K562 (cell line): ENCODE measurements at regions not wholly inside any gene's neighbourhood (a gene's known extent, or its start where the extent isn't known, plus 50 kb on each side); places are given as distances from the start of the nearest gene placed in this dataset.

Experiments used
- ATAC-seq: fragments of 200-7000 bp; cut with Tn5 transposase; 3 replicates; pipeline ENCODE4 v1.9.1; 2020; ENCODE audit warnings: moderate library complexity
- BruUV-seq: library from RNA; stranded (reverse); fragments of 400-500 nt; replicated peaks from 2 replicates; lab custom pipeline; 2021; lab: Mats Ljungman, UMichigan
- CTCF ChIA-PET: fragments of 300-600 bp; formaldehyde crosslinking; extraction: SDS; loops from one replicate; lab custom pipeline; 2021; ENCODE audit warnings: low intra/inter-chr PET ratio; lab: Yijun Ruan, JAX
- POLR2A ChIA-PET: fragments of 300-600, 350-650 bp; sonication (Branson Sonifier 250); formaldehyde crosslinking; extraction: SDS; loops from one replicate; lab custom pipeline; 2021; ENCODE audit warnings: antibody characterized with exemption, inconsistent platforms; lab: Yijun Ruan, JAX
- DNase-seq, 4 experiments: peaks; one replicate each; pipeline versions ENCODE4 v3.0.0 to v3.0.0-alpha.2; 2011 to 2018; ENCODE audit warnings: low spot score in 3 of 4, mixed read lengths in 3 of 4; ENCODE audit errors: extremely low read depth in 1 of 4
- FAIRE-seq: peaks from 2 replicates; lab custom pipeline; 2011; peaks lifted over from hg19 to GRCh38; lab: Jason Lieb, UNC
- H2AFZ ChIP-seq: 2 replicates; pipeline ENCODE4 v1.6.0; 2011; ENCODE audit warnings: low read depth, low read length, control low read depth, inconsistent platforms
- H3K27ac ChIP-seq: fragments of 200-600 bp; 3 replicates; pipeline ENCODE4 v1.8.0; 2011; ENCODE audit warnings: low read depth, mild to moderate bottlenecking, control low read depth, inconsistent platforms, low read length, moderate library complexity, mixed read lengths; ENCODE audit errors: extremely low read depth
- H3K27me3 ChIP-seq, 2 experiments: fragments of 300-600 bp in 1 of 2; 2 replicates in 1 of 2; 3 replicates in 1 of 2; pipeline versions ENCODE4 v1.6.0 to v1.8.0; 2011; ENCODE audit warnings: inconsistent platforms in 2 of 2, low read length in 2 of 2, mild to moderate bottlenecking in 1 of 2, mixed read lengths in 1 of 2, moderate library complexity in 1 of 2; ENCODE audit not compliant: control insufficient read depth in 2 of 2, insufficient read depth in 2 of 2
- H3K36me3 ChIP-seq: fragments of 300-600 bp; 3 replicates; pipeline ENCODE4 v1.8.0; 2011; ENCODE audit warnings: mild to moderate bottlenecking, low read length, inconsistent platforms; ENCODE audit not compliant: control insufficient read depth, insufficient read depth
- H3K4me1 ChIP-seq, 2 experiments: fragments of 200-600 bp in 1 of 2; replicated peaks in 1 of 2; 2 replicates in 1 of 2; 3 replicates in 1 of 2; pipeline versions ENCODE4 v1.5.1 to v1.8.0; 2011; ENCODE audit warnings: inconsistent platforms in 2 of 2, low read length in 2 of 2, mild to moderate bottlenecking in 1 of 2, mixed read lengths in 1 of 2, moderate library complexity in 1 of 2; ENCODE audit not compliant: control insufficient read depth in 2 of 2, insufficient read depth in 2 of 2
- H3K4me2 ChIP-seq: 2 replicates; pipeline ENCODE4 v1.6.1; 2011; ENCODE audit warnings: low read length, control low read depth, inconsistent platforms, mixed read lengths; ENCODE audit not compliant: insufficient read depth
- H3K4me3 ChIP-seq: fragments of 200-600 bp; sonication (generic), shearing (Covaris generic); 2 replicates; pipeline ENCODE4 v1.5.1; 2016; ENCODE audit warnings: control low read depth, inconsistent platforms
- H3K79me2 ChIP-seq: fragments of 200-600 bp; 3 replicates; pipeline ENCODE4 v1.8.0; 2011; ENCODE audit warnings: low read length, inconsistent platforms; ENCODE audit not compliant: control insufficient read depth, insufficient read depth
- H3K9ac ChIP-seq, 2 experiments: 2 replicates each; pipeline versions ENCODE4 v1.6.0 to v1.6.1; 2011; ENCODE audit warnings: low read depth in 2 of 2, low read length in 2 of 2, control low read depth in 1 of 2, inconsistent platforms in 1 of 2, mild to moderate bottlenecking in 1 of 2, mixed read lengths in 1 of 2; ENCODE audit not compliant: insufficient read depth in 1 of 2
- H3K9me1 ChIP-seq: one replicate; pipeline ENCODE4 v1.6.0; 2011; ENCODE audit warnings: inconsistent platforms, mild to moderate bottlenecking, low read length, moderate library complexity; ENCODE audit not compliant: control insufficient read depth, insufficient read depth
- H3K9me3 ChIP-seq: replicated peaks from 2 replicates; pipeline ENCODE4 v1.5.1; 2011; ENCODE audit warnings: low read depth, low read length, inconsistent platforms; ENCODE audit not compliant: control insufficient read depth, insufficient read depth
- H4K20me1 ChIP-seq: replicated peaks from 2 replicates; pipeline ENCODE4 v1.6.1; 2011; ENCODE audit warnings: low read length, inconsistent platforms, mixed read lengths; ENCODE audit not compliant: control insufficient read depth, insufficient read depth
- ARHGAP35 ChIP-seq: fragments of 450-650 bp; IDR thresholded peaks from 2 replicates; pipeline ENCODE4 v1.6.1; 2018; ENCODE audit not compliant: partially characterized antibody
- CAMTA2 ChIP-seq: fragments of 250-450 bp; sonication (Bioruptor Pico); conservative IDR thresholded peaks from 2 replicates; pipeline ENCODE4 v1.5.1; 2022
- CBX3 ChIP-seq, 2 experiments: IDR thresholded peaks; 1 replicate in 1 of 2; 2 replicates in 1 of 2; pipeline ENCODE4 v1.6.1; 2012; ENCODE audit warnings: inconsistent platforms in 2 of 2, low read length in 2 of 2, borderline replicate concordance in 1 of 2, control low read depth in 1 of 2
- CSDE1 ChIP-seq, 2 experiments: fragments of 450-650 bp; IDR thresholded peaks; 2 replicates each; pipeline ENCODE4 v1.6.1; 2016; ENCODE audit warnings: mild to moderate bottlenecking in 1 of 2
- MCM2 ChIP-seq: fragments of 450-650 bp; IDR thresholded peaks from 2 replicates; pipeline ENCODE4 v1.6.1; 2017; ENCODE audit warnings: low read depth, mild to moderate bottlenecking
- MTF1 ChIP-seq: fragments of 250-450 bp; sonication (Bioruptor Pico); IDR thresholded peaks from 2 replicates; pipeline ENCODE4 v1.9.0; 2021; ENCODE audit warnings: moderate library complexity, mild to moderate bottlenecking, inconsistent platforms, borderline replicate concordance
- POLR2H ChIP-seq: IDR thresholded peaks from 2 replicates; pipeline ENCODE4 v1.6.1; 2016; ENCODE audit warnings: missing genetic modification characterization, low read depth, mild to moderate bottlenecking, control low read depth, missing compliant biosample characterization, moderate library complexity
- POLR3G ChIP-seq: IDR thresholded peaks from 2 replicates; pipeline ENCODE4 v1.6.1; 2011; ENCODE audit not compliant: insufficient read length, insufficient replicate concordance; ENCODE audit errors: extremely low read depth
- TBP ChIP-seq: optimal IDR thresholded peaks from 2 replicates; pipeline ENCODE3; 2011; ENCODE audit warnings: low read depth, low read length, improper control_type of control experiment
- ZNF134 ChIP-seq: fragments of 250-450 bp; sonication (Bioruptor Pico); conservative IDR thresholded peaks from 2 replicates; pipeline ENCODE4 v1.4.0; 2020
- ZNF436 ChIP-seq: fragments of 250-450, 450-650 bp; sonication (Bioruptor Pico); formaldehyde crosslinking; IDR thresholded peaks from 2 replicates; pipeline ENCODE4 v1.7.0; 2020; ENCODE audit warnings: mild to moderate bottlenecking
- ZNF507 ChIP-seq: conservative IDR thresholded peaks from 2 replicates; pipeline ENCODE4 v1.6.1; 2017; ENCODE audit warnings: missing genetic modification characterization, missing compliant biosample characterization
- WGBS: fragments of 100-300 bp; shearing (Covaris generic); methylation state at CpG from one replicate; pipeline ENCODE4 v1.1.6; 2016; ENCODE audit warnings: low coverage, mixed read lengths; ENCODE audit not compliant: insufficient coverage; ENCODE audit errors: missing lambda C conversion rate; 5-methylcytosine and 5-hydroxymethylcytosine counted together
- in situ Hi-C: fragments of 300-500 bp; cut with MboI; formaldehyde crosslinking; loops from 4 replicates; pipeline ENCODE4 v1.15.0; 2018; ENCODE audit warnings: inconsistent platforms, mixed read lengths
- intact Hi-C: fragments of 100-400 bp; cut with micrococcal nuclease; formaldehyde crosslinking; loops from 2 replicates; pipeline ENCODE4 v1.14.2; 2022
- TF ChIP-seq, protein P1 (sequence below): fragments of 250-450 bp; sonication (Bioruptor Pico); IDR thresholded peaks from 2 replicates; pipeline ENCODE4 v1.5.0; 2021
- TF ChIP-seq, protein P2 (sequence below): fragments of 250-450 bp; sonication (Bioruptor Pico); IDR thresholded peaks from 2 replicates; pipeline ENCODE4 v1.8.0; 2021; ENCODE audit warnings: moderate library complexity, mild to moderate bottlenecking, inconsistent platforms
- TF ChIP-seq, protein P3 (sequence below): fragments of 250-450 bp; sonication (Bioruptor Pico); IDR thresholded peaks from 2 replicates; pipeline ENCODE4 v1.8.0; 2021; ENCODE audit warnings: mild to moderate bottlenecking, moderate library complexity
- TF ChIP-seq, protein P4 (sequence below): fragments of 450-650 bp; formaldehyde crosslinking; conservative IDR thresholded peaks from 2 replicates; pipeline ENCODE4 v1.4.0; 2022; ENCODE audit warnings: mild to moderate bottlenecking, missing genetic modification characterization

DNA sequence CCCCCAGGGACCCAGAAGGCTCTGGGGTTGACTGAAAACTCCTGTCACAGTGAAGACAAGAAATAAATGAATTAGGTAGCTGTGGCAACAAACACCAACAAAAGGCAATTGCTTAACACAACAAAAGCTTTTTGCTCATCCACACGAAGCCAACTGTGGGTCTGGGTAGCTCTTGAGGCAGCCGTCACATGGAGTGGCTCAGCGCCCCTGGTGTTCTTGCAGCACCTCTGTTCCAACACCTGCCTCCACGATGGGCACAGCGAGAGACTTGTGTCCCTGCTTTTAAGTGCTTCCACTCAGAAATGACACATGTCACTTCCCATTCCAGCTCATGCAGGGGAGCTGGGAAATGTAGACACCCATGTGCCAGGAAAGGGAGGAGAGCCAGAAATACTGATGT, 364.5 kb upstream of the DUSP10 start:
- CTCF ChIA-PET, result no interaction called here
- H3K27ac ChIP-seq, result no peak overlapping the region
- TF ChIP-seq CSDE1 (IDR thresholded peaks at IDR 0.05), result no peak
- no peak for TF ChIP-seq MCM2
- no peak for TF ChIP-seq ZNF436
- TF ChIP-seq, protein P1, sequence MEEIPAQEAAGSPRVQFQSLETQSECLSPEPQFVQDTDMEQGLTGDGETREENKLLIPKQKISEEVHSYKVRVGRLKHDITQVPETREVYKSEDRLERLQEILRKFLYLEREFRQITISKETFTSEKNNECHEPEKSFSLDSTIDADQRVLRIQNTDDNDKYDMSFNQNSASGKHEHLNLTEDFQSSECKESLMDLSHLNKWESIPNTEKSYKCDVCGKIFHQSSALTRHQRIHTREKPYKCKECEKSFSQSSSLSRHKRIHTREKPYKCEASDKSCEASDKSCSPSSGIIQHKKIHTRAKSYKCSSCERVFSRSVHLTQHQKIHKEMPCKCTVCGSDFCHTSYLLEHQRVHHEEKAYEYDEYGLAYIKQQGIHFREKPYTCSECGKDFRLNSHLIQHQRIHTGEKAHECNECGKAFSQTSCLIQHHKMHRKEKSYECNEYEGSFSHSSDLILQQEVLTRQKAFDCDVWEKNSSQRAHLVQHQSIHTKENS (CRISPR knock-in tag), result no peak
- TF ChIP-seq, protein P2, sequence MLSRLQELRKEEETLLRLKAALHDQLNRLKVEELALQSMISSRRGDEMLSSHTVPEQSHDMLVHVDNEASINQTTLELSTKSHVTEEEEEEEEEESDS, result no peak
- no peak for TF ChIP-seq MTF1 (CRISPR knock-in tag)
- TF ChIP-seq ZNF507 (tag), result no peak
- TF ChIP-seq ZNF134 (CRISPR knock-in tag), result no peak
- no peak for TF ChIP-seq ARHGAP35
- no peak for TF ChIP-seq POLR3G
- TF ChIP-seq, protein P3, sequence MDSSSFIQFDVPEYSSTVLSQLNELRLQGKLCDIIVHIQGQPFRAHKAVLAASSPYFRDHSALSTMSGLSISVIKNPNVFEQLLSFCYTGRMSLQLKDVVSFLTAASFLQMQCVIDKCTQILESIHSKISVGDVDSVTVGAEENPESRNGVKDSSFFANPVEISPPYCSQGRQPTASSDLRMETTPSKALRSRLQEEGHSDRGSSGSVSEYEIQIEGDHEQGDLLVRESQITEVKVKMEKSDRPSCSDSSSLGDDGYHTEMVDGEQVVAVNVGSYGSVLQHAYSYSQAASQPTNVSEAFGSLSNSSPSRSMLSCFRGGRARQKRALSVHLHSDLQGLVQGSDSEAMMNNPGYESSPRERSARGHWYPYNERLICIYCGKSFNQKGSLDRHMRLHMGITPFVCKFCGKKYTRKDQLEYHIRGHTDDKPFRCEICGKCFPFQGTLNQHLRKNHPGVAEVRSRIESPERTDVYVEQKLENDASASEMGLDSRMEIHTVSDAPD (CRISPR knock-in tag), result no peak
- TF ChIP-seq, protein P4, sequence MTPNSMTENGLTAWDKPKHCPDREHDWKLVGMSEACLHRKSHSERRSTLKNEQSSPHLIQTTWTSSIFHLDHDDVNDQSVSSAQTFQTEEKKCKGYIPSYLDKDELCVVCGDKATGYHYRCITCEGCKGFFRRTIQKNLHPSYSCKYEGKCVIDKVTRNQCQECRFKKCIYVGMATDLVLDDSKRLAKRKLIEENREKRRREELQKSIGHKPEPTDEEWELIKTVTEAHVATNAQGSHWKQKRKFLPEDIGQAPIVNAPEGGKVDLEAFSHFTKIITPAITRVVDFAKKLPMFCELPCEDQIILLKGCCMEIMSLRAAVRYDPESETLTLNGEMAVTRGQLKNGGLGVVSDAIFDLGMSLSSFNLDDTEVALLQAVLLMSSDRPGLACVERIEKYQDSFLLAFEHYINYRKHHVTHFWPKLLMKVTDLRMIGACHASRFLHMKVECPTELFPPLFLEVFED (CRISPR knock-in tag), result no peak
- TF ChIP-seq POLR2H (tag), result no peak
- no peak for TF ChIP-seq CAMTA2 (CRISPR knock-in tag)
- no peak for TF ChIP-seq TBP
- TF ChIP-seq CBX3 (IDR thresholded peaks at IDR 0.05; ENCODE audit: borderline replicate concordance in 1 of 2, low read length in 2 of 2), result no peak
- TF ChIP-seq, all 486 proteins: peak for 0
- intact Hi-C loops, result no loop called here
- no peak for FAIRE-seq
- in situ Hi-C loops, result loop anchor here (10.0 kb wide), 1 partner anchor 348 kb away; no protein-coding TSS in a partner anchor
- no TSS peak for BruUV-seq
- H3K4me1 ChIP-seq, result no peaks in the 10 kb centered on the region
- no peak overlapping the region for H3K9ac ChIP-seq
- no peaks in the 10 kb centered on the region for H3K36me3 ChIP-seq
- no peak for ATAC-seq
- H3K27me3 ChIP-seq, result no peaks in the 10 kb centered on the region; a peak in 1 of 5 replicates
- POLR2A ChIA-PET, result no interaction called here
- WGBS, result 2% methylated on average over 5 of the region's 5 CpGs
- H3K4me2 ChIP-seq, result no peak overlapping the region
- H3K9me1 ChIP-seq, result no peaks in the 10 kb centered on the region
- no peaks in the 10 kb centered on the region for H4K20me1 ChIP-seq
- no peaks in the 10 kb centered on the region for H3K79me2 ChIP-seq
- no peak overlapping the region for H2AFZ ChIP-seq
- no peaks in the 10 kb centered on the region for H3K9me3 ChIP-seq
- no peak for DNase-seq
- H3K4me3 ChIP-seq, result no peak overlapping the region
